Bronchial epithelial cell (primary cell): ENCODE measurements at regions not wholly inside any gene's neighbourhood (a gene's known extent, or its start where the extent isn't known, plus 50 kb on each side); places are given as distances from the start of the nearest gene placed in this dataset.

Experiments
- DNase-seq: peaks from one replicate; pipeline ENCODE4 v3.0.0-alpha.2; 2010; ENCODE audit warnings: low read depth
- FAIRE-seq: peaks from 2 replicates; lab custom pipeline; 2011; peaks lifted over from hg19 to GRCh38; lab: Jason Lieb, UNC
- H3K27me3 ChIP-seq: 2 replicates; pipeline ENCODE4 v1.5.1; 2011; ENCODE audit warnings: low read length; ENCODE audit not compliant: control insufficient read depth, insufficient read depth
- H3K36me3 ChIP-seq: 2 replicates; pipeline ENCODE4 v1.5.1; 2011; ENCODE audit warnings: low read length; ENCODE audit not compliant: control insufficient read depth, insufficient read depth
- H3K4me3 ChIP-seq: 2 replicates; pipeline ENCODE4 v1.5.1; 2011; ENCODE audit warnings: mild to moderate bottlenecking, low read depth, low read length, control low read depth
- CTCF ChIP-seq: IDR thresholded peaks from 2 replicates; pipeline ENCODE4 v1.5.1; 2011; ENCODE audit warnings: mild to moderate bottlenecking, moderate library complexity, low read length, control low read depth, inconsistent platforms; ENCODE audit not compliant: insufficient read depth, severe bottlenecking

- no peak overlapping the region for H3K4me3 ChIP-seq
- H3K27me3 ChIP-seq, result no peaks in the 10 kb centered on the region
- no peaks in the 10 kb centered on the region for H3K36me3 ChIP-seq
- TF ChIP-seq CTCF, result no peak
- FAIRE-seq, result no peak
- DNase-seq, result no peak
These were observed 58.0 kb upstream of the STARD3NL start for GRCh38 chr7:38120076-38120475.

- H3K4me3 ChIP-seq, result no peak overlapping the region
- no peak for TF ChIP-seq CTCF
- FAIRE-seq (no peak), DNase-seq (no peak)
- H3K27me3 ChIP-seq, result no peaks in the 10 kb centered on the region
- no peaks in the 10 kb centered on the region for H3K36me3 ChIP-seq
These were observed 55.5 kb upstream of the STARD3NL start for GRCh38 chr7:38122501-38122900.

GRCh38 chr7:38123494-38123893 lies 54.6 kb upstream of the STARD3NL start:
- DNase-seq, result no peak
- FAIRE-seq, result no peak
- Histone ChIP-seq H3K36me3 (no peaks in the 10 kb centered on the region), H3K4me3 (no peak overlapping the region), H3K27me3 (no peaks in the 10 kb centered on the region)
- no peak for TF ChIP-seq CTCF

GRCh38 chr7:38127216-38128207 lies 50.5 kb upstream of the STARD3NL start:
- TF ChIP-seq CTCF, result no peak
- FAIRE-seq, result no peak
- Histone ChIP-seq H3K4me3 (no peak overlapping the region), H3K27me3 (no peaks in the 10 kb centered on the region), H3K36me3 (no peaks in the 10 kb centered on the region)
- no peak for DNase-seq
